Immature natural killer cell (primary cell): ENCODE measurements at regions not wholly inside any gene's neighbourhood (a gene's known extent, or its start where the extent isn't known, plus 50 kb on each side); places are given as distances from the start of the nearest gene placed in this dataset.

Source experiments
- DNase-seq, 3 donors: peaks; one replicate each; pipeline ENCODE4 v3.0.0; 2022; ENCODE audit warnings: mixed read lengths in 1 of 3
- H3K27ac Mint-ChIP-seq, 6 donors: one replicate each; pipeline ENCODE4 v1.8.0; 2020; ENCODE audit warnings: mixed read lengths in 6 of 6, mild to moderate bottlenecking in 5 of 6, inconsistent platforms in 4 of 6, moderate library complexity in 3 of 6
- H3K27me3 Mint-ChIP-seq, 3 donors: one replicate each; pipeline ENCODE4 v1.8.0; 2020 to 2021; ENCODE audit warnings: low read depth in 3 of 3, mild to moderate bottlenecking in 3 of 3, mixed read lengths in 3 of 3, moderate library complexity in 3 of 3, inconsistent platforms in 1 of 3
- H3K36me3 Mint-ChIP-seq, 3 donors: one replicate each; pipeline ENCODE4 v1.8.0; 2020; ENCODE audit warnings: mixed read lengths in 3 of 3, inconsistent platforms in 2 of 3, mild to moderate bottlenecking in 2 of 3
- H3K4me1 Mint-ChIP-seq, 2 donors: one replicate each; pipeline ENCODE4 v1.8.0; 2020; ENCODE audit warnings: inconsistent platforms in 2 of 2, mild to moderate bottlenecking in 2 of 2, mixed read lengths in 2 of 2, moderate library complexity in 1 of 2
- H3K4me3 Mint-ChIP-seq, 5 donors: one replicate each; pipeline ENCODE4 v1.8.0; 2020; ENCODE audit warnings: mild to moderate bottlenecking in 5 of 5, mixed read lengths in 5 of 5, inconsistent platforms in 3 of 5, moderate library complexity in 3 of 5
- H3K9me3 Mint-ChIP-seq, 6 donors: one replicate each; pipeline ENCODE4 v1.8.0; 2020; ENCODE audit warnings: mild to moderate bottlenecking in 6 of 6, mixed read lengths in 6 of 6, inconsistent platforms in 4 of 6, moderate library complexity in 3 of 6

DNA sequence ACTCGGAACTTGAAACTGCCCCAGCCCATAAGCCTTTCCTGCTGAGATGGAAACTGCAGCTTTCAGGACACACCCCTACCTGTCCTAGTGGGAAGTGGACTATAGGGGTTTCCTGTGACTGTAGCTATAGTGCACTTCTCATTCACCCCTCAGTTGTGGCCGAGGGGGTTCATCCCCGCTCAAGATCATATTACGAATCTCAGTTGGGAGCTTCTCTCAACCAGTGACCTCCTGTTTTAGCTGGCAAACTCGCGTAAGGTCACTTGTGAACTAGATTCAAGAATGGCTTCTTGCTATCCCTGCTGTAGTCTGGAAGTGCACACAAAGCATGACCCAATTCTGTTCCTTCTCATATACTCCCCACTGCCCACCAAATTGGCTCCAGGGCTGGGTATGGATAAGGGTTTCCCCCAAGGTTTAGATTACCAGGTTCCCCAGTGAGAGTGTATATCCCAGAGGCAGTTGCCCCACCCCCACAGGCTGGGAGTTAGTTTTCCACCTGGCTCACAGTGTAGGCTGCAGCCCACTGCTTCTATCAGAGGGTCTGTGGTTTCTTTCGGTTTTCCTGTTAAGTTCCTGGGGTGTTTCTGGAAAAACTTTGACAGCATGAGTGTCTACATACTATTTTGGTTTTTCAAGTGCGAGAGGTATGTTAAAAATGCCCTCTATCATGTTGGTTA lies 812.9 kb downstream of the JRKL start:
- H3K27me3 Mint-ChIP-seq, result no peaks in the 10 kb centered on the region
- no peak overlapping the region for H3K27ac Mint-ChIP-seq
- H3K9me3 Mint-ChIP-seq, result peaks cover 11 to 52% (median 20%) of the 10 kb centered on the region in 6 donors
- DNase-seq, result no peak
- no peak overlapping the region for H3K4me3 Mint-ChIP-seq
- no peaks in the 10 kb centered on the region for H3K36me3 Mint-ChIP-seq
- H3K4me1 Mint-ChIP-seq, result no peaks in the 10 kb centered on the region

DNA sequence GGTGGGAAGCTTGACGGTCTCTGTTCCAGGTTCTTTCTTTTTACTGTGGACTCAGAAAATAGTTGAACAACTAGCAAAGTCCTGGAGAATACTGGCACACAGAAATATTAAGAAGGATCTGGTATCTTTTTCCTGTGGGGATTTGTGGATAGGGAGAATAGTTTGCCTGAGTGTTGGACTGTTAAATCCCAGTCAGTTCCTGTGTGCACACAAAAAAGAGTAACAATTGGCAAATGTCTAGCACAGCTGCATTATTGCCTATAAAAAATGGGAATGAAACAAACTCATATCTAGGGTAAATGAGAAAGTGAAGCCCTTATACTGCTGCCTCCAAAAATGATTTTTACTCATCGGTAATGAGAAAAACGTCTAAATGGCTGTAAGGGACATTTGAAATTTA lies 828.2 kb downstream of the JRKL start:
- Mint-ChIP-seq H3K27me3 (no peaks in the 10 kb centered on the region), H3K36me3 (no peaks in the 10 kb centered on the region), H3K4me1 (no peaks in the 10 kb centered on the region), H3K4me3 (no peak overlapping the region), H3K27ac (no peak overlapping the region), H3K9me3 (peaks cover 6 to 28% (median 10%) of the 10 kb centered on the region in 6 donors)
- no peak for DNase-seq

DNA sequence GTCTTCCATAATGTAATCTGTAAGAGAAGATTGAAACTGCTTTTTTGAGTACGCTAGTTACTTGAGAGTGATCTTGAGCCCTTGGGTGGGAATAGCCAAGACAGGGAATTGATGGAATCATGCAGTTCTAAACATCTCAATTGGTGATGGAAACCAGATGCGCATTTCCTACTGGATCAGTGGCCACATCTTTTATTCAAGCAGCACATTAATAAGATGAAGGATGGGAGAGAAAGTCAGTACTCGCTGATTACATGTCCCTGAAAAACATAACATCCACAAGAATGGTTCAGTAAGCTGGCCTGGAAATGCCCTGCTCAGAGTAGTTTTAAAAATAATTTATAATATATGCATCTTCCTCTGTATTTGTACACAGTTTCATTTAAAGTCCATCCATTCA lies 833.8 kb downstream of the JRKL start:
- H3K27ac Mint-ChIP-seq, result no peak overlapping the region
- no peaks in the 10 kb centered on the region for H3K4me1 Mint-ChIP-seq
- DNase-seq, result no peak
- H3K9me3 Mint-ChIP-seq, result peaks cover 3 to 30% (median 13%) of the 10 kb centered on the region in 6 donors
- no peaks in the 10 kb centered on the region for H3K36me3 Mint-ChIP-seq
- no peak overlapping the region for H3K4me3 Mint-ChIP-seq
- no peaks in the 10 kb centered on the region for H3K27me3 Mint-ChIP-seq

DNA sequence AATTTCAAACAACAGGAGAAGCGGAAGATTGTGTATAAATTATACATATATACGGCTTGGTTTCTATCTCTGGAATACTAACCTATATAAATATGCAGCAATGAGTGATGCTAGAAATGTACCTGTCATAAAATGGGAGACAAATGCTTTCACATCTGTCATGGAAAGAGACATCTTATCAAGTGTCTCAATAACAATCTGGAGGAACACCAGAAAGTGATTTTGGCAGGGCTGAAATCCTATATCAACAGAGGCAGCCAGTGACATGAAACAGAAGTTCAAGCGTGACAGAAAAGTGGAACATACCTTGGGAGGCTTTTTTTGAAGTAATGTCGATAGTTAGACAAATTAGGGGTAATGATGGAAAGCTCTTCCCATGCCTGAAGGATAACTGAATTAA lies 834.6 kb downstream of the JRKL start:
- Mint-ChIP-seq H3K4me1 (no peaks in the 10 kb centered on the region), H3K27ac (no peak overlapping the region)
- DNase-seq, result no peak

DNA sequence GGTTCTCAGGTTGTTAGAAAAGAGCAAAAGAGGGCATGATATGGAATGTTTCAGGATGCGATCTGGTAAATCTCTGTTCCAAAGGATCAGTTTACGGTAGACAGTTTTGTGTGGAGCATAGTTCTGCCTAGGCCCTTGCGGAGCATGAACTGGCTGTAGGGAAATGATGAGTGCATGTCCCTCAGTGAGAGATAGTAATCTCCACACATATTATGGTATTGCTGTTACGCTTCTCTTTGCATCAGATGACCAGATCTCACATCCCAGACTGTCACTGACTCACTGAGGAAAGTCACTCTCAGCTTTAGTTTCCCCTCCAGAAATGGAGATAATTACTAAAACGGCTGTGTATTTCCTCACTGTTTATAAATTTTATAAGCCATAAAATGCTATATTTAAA lies 836.0 kb downstream of the JRKL start:
- Mint-ChIP-seq H3K4me1 (no peaks in the 10 kb centered on the region), H3K27ac (no peak overlapping the region), H3K36me3 (no peaks in the 10 kb centered on the region), H3K9me3 (peaks cover 8 to 32% (median 21%) of the 10 kb centered on the region in 6 donors), H3K4me3 (no peak overlapping the region), H3K27me3 (no peaks in the 10 kb centered on the region)
- DNase-seq, result no peak

More for the DNA sequence above, 834.6 kb downstream of the JRKL start:
- no peak overlapping the region for H3K4me3 Mint-ChIP-seq
- H3K9me3 Mint-ChIP-seq, result peaks cover 3 to 29% (median 14%) of the 10 kb centered on the region in 6 donors
- H3K36me3 Mint-ChIP-seq, result no peaks in the 10 kb centered on the region
- no peaks in the 10 kb centered on the region for H3K27me3 Mint-ChIP-seq

DNA sequence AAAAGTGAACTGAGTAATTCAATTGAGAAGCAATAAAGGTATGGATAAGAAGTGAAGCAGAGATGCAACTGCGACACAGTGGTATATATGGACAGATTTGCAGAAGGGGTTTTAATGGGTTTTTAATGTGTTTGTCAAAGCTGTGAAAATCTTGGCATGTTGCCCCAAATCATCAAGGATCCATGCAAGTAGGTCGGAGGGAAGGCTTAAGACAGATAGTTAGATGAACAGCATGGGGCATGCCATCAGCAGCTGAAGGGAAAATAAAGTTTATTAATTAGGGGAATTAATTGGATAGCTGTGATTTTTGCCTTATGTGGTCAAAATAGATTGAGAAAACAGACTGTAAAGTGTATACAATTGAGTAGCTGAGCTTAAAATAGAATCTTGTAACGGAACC lies 840.1 kb downstream of the JRKL start:
- H3K36me3 Mint-ChIP-seq, result no peaks in the 10 kb centered on the region
- DNase-seq, result no peak

DNA sequence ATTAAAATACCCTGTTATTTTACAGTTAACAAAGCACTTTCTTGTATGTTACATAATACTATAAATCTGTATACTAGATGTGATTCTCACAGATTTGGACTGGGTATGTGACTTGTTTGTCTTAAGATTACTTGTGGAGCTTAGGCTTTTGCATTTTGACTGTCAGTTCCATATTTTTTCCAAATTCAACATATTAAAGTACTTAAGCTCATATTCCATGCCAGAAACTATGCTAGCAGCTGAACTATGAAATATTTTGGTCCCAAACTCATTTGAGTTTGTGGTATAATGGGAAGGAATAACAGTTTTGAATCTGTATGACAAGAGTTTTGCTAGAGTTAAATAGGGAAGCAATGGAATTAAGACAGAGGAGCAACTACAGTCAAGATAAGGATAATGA lies 841.4 kb downstream of the JRKL start:
- H3K4me3 Mint-ChIP-seq, result no peak overlapping the region
- H3K36me3 Mint-ChIP-seq, result no peaks in the 10 kb centered on the region
- H3K27me3 Mint-ChIP-seq, result peaks cover 0 to 3% (median 0%) of the 10 kb centered on the region in 3 donors
- H3K27ac Mint-ChIP-seq, result no peak overlapping the region
- no peak for DNase-seq
- H3K4me1 Mint-ChIP-seq, result no peaks in the 10 kb centered on the region
- peaks cover 19 to 55% (median 30%) of the 10 kb centered on the region in 6 donors for H3K9me3 Mint-ChIP-seq

More for the DNA sequence above, 840.1 kb downstream of the JRKL start:
- H3K27me3 Mint-ChIP-seq, result peaks cover 0 to 3% (median 0%) of the 10 kb centered on the region in 3 donors
- H3K4me1 Mint-ChIP-seq, result no peaks in the 10 kb centered on the region
- H3K9me3 Mint-ChIP-seq, result peaks cover 16 to 51% (median 26%) of the 10 kb centered on the region in 6 donors
- no peak overlapping the region for H3K4me3 Mint-ChIP-seq
- no peak overlapping the region for H3K27ac Mint-ChIP-seq

DNA sequence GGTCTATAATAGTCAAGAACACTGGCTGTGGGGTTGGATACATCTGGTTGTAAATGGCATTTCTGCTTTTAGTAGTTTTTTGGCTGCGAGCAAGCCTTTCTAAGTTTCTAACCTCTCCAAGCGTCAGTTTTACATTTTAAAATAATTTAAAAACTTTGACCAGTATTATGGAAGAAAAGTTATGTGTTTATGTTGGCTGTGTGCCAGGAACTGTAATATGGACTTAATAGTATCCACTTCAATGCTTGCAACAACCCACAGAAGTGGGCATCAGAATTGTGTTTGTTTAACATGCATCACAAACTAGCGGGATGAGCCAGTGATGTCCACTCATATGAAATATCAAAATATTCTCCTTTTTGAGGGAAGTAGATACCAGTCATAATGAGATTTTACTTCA lies 844.2 kb downstream of the JRKL start:
- Mint-ChIP-seq H3K9me3 (peaks cover 18 to 61% (median 31%) of the 10 kb centered on the region in 6 donors), H3K4me1 (no peaks in the 10 kb centered on the region), H3K27ac (no peak overlapping the region), H3K36me3 (no peaks in the 10 kb centered on the region), H3K4me3 (no peak overlapping the region), H3K27me3 (peaks cover 0 to 3% (median 0%) of the 10 kb centered on the region in 3 donors)
- no peak for DNase-seq

DNA sequence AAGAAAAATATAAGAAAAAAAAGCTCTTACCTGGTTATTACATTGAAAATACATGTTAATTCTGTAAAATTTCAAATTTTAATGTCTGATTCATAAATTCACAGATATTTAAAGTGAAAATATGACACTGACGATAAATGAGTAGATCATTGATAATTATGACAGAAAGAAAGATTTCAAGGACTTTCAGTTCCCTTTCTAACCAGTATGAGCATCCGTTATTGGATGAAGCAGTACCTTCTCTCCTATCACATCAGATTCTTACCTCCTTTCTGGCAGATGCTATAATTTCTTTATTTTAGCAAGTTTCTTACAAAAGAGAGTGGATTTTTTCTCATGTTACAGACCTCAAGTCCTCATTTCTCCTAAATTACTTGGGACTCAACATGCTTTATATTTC lies 847.3 kb downstream of the JRKL start:
- no peak for DNase-seq
- Mint-ChIP-seq H3K4me1 (no peaks in the 10 kb centered on the region), H3K4me3 (no peak overlapping the region), H3K36me3 (no peaks in the 10 kb centered on the region), H3K27me3 (peaks cover 0 to 3% (median 0%) of the 10 kb centered on the region in 3 donors), H3K9me3 (peaks cover 10 to 43% (median 25%) of the 10 kb centered on the region in 6 donors), H3K27ac (no peak overlapping the region)

DNA sequence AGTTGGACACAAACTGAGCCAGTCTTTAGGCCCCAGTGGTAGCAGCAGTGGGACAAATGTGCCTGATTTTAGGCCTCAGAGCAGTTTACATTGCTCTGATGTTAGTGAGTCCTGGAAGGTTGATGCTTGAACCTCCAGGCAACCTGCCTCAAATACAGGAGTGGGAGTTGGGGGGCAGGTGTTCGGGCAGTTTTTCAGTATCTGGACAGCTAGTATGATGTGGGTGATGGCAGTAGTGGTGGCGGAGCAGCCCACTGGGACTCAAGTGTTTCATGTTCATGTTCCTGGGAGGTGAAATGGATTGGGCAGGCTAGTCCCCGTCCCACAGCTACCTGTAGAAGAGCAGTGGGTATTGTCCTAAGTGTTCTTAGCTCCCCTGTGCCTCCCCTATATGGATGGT lies 857.8 kb downstream of the JRKL start:
- no peaks in the 10 kb centered on the region for H3K4me1 Mint-ChIP-seq
- H3K36me3 Mint-ChIP-seq, result no peaks in the 10 kb centered on the region
- peaks cover 3 to 74% (median 25%) of the 10 kb centered on the region in 6 donors for H3K9me3 Mint-ChIP-seq
- H3K27me3 Mint-ChIP-seq, result no peaks in the 10 kb centered on the region
- no peak overlapping the region for H3K4me3 Mint-ChIP-seq
- no peak overlapping the region for H3K27ac Mint-ChIP-seq
- DNase-seq, result no peak

DNA sequence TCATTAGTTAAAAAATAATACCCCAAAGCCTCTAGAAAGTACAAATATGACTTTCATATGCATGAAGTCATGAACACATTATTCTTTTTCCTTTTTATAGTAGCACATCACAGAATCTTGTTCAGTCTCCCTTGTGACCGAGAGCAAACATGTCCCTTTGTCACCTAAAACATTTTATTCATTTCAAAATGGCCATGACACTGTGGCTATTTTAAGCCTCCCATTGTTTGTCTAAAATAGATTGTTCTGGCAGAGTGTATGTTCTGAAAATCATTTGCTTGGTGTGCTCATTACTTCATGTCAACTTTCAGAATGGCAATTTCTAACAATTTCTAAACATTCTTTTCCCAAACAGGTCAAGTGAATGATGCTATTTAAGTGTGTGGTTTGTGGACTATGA lies 865.0 kb downstream of the JRKL start:
- H3K9me3 Mint-ChIP-seq, result peaks cover 2 to 58% (median 29%) of the 10 kb centered on the region in 6 donors

DNA sequence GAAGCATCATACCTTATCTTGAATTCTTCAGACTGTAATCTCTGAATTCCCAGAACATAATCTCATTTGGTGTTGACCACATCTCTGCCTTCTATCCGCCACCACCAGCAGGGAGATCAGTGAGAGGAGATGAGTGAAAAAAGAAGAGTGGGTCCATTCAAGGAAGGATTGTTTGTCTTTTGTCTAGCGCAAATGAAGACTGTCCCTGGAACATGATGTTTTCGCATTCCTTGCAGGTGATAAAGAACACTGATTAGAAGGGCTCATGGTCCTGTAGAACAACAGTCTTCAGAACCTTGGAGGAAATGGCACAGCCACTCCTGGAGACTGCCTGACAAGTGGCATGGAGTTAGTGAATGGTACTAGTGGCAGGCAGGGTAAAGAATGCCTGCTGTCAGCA lies 869.6 kb downstream of the JRKL start:
- H3K27ac Mint-ChIP-seq, result no peak overlapping the region
- no peaks in the 10 kb centered on the region for H3K27me3 Mint-ChIP-seq
- H3K9me3 Mint-ChIP-seq, result peaks cover 2 to 45% (median 20%) of the 10 kb centered on the region in 6 donors
- H3K4me3 Mint-ChIP-seq, result no peak overlapping the region
- H3K4me1 Mint-ChIP-seq, result no peaks in the 10 kb centered on the region
- no peak for DNase-seq
- no peaks in the 10 kb centered on the region for H3K36me3 Mint-ChIP-seq

More for the DNA sequence above, 865.0 kb downstream of the JRKL start:
- H3K4me1 Mint-ChIP-seq, result no peaks in the 10 kb centered on the region
- no peak overlapping the region for H3K4me3 Mint-ChIP-seq
- H3K27me3 Mint-ChIP-seq, result no peaks in the 10 kb centered on the region
- DNase-seq, result no peak
- no peak overlapping the region for H3K27ac Mint-ChIP-seq
- no peaks in the 10 kb centered on the region for H3K36me3 Mint-ChIP-seq

DNA sequence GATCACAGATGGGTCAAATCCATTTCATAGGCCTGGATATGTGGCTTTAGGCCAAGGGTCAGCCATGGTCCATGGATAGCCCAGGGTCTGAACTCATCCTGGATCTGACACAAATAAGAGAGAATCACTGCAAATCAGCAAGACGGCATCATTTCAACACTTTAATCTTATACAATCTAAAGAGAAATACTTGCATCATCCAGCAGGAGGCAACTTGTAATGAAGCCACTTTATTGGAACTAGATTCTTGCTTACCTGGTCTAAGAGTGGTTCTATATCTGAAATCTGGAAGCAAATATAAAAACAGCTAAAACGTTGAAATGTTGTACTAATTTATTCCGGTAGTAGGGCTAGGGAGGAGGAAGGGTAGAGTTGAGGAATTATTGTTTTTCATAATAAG lies 870.1 kb downstream of the JRKL start:
- no peak overlapping the region for H3K27ac Mint-ChIP-seq
- H3K36me3 Mint-ChIP-seq, result no peaks in the 10 kb centered on the region
- H3K27me3 Mint-ChIP-seq, result no peaks in the 10 kb centered on the region
- no peak for DNase-seq
- H3K9me3 Mint-ChIP-seq, result peaks cover 2 to 42% (median 20%) of the 10 kb centered on the region in 6 donors
- H3K4me1 Mint-ChIP-seq, result no peaks in the 10 kb centered on the region
- H3K4me3 Mint-ChIP-seq, result no peak overlapping the region

DNA sequence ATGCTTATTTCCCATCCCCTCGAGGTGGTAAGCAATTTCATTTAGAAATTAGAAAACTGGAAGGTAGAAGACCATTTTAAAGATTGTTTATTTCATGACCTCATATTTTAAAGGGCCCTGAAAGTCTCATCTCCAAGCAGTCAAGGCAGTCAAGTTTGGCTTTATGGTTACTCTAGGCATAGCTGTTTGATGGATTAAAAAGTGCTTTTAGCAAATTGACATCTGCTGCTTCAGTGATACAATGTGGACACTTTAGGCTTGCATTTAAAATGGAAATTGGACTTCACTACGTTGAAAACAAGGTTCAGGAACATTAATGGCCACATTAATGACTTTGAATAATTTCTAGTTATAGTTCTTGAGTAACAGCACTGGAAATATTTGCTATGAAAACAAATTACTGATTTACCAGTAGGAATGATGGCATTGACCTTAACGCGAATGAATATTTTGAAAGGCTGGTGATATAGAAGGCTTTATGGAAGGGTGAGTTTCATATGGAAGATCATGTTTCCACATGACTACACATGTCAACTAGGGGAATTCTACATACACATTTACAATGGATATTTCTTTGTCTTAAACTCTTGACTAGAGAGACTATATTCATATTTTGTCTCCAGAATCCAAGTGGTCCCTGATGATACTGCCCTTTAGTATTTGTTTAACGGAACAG lies 873.5 kb downstream of the JRKL start:
- H3K4me1 Mint-ChIP-seq, result no peaks in the 10 kb centered on the region
- no peak overlapping the region for H3K27ac Mint-ChIP-seq
- H3K27me3 Mint-ChIP-seq, result no peaks in the 10 kb centered on the region
- no peak for DNase-seq
- H3K4me3 Mint-ChIP-seq, result no peak overlapping the region
- H3K9me3 Mint-ChIP-seq, result peaks cover 1 to 28% (median 10%) of the 10 kb centered on the region in 6 donors
- H3K36me3 Mint-ChIP-seq, result no peaks in the 10 kb centered on the region
